ENCODE measurements at regions not wholly inside any gene's neighbourhood (a gene's known extent, or its start where the extent isn't known, plus 50 kb on each side); places are given as distances from the start of the nearest gene placed in this dataset.

DNA sequence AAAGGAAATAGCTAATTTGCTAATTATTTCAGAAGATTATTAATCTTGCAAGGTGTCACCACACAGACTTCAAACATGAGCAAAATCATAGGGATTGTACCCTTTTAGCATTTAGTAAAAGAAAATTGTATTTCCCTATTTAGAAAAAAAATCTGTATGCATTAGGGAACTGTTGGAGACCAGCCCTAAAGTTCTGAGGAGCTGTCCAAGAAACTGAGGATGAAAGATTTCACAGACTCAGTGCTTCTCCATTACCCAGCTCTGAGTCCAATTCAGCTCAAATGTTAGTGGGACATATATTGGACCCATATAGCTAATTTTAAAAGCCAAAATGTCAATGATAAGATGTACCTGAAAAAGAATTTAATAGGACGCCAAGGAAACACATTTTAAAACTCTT lies 271.7 kb downstream of the SNX10 start:
- Histone ChIP-seq H3K27me3 (no peaks in the 10 kb centered on the region), H3K9me3 (no peaks in the 10 kb centered on the region), H3K4me1 (no peaks in the 10 kb centered on the region), H3K36me3 (no peaks in the 10 kb centered on the region), H3K4me3 (no peak overlapping the region), H3K27ac (no peak overlapping the region)
- TF ChIP-seq EP300 (IDR thresholded peaks at IDR 0.05) (no peak), POLR2A (IDR thresholded peaks at IDR 0.05) (no peak)
- TF ChIP-seq, protein P1, sequence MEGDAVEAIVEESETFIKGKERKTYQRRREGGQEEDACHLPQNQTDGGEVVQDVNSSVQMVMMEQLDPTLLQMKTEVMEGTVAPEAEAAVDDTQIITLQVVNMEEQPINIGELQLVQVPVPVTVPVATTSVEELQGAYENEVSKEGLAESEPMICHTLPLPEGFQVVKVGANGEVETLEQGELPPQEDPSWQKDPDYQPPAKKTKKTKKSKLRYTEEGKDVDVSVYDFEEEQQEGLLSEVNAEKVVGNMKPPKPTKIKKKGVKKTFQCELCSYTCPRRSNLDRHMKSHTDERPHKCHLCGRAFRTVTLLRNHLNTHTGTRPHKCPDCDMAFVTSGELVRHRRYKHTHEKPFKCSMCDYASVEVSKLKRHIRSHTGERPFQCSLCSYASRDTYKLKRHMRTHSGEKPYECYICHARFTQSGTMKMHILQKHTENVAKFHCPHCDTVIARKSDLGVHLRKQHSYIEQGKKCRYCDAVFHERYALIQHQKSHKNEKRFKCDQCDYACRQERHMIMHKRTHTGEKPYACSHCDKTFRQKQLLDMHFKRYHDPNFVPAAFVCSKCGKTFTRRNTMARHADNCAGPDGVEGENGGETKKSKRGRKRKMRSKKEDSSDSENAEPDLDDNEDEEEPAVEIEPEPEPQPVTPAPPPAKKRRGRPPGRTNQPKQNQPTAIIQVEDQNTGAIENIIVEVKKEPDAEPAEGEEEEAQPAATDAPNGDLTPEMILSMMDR (IDR thresholded peaks at IDR 0.05), result no peak
- no peak for DNase-seq (ENCODE audit: low spot score in 2 of 2)
- WGBS, 2 donors, result 96 to 97% methylated on average over 1 of the region's 1 CpG

DNA sequence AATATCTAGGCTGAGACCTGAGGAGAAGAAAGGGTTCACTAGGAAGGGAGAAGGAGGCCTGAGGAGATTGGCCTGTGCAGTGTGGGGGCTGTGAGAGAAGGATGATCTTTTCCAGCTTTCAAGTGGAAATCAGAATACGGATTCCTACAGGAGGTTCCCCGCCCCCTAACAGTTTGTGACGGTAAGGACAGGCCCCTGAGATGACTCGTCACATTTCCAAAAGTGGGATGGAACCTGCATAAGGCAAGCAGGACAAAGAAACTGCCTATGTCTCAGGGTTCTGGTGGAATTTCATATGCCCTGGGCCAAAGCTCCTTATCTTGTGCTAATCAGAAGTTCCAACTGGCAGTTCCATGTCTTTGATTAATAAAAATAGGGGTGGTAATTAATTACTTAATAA lies 275.6 kb downstream of the SNX10 start:
- Histone ChIP-seq H3K4me1 (no peaks in the 10 kb centered on the region), H3K9me3 (no peaks in the 10 kb centered on the region), H3K27ac (no peak overlapping the region), H3K4me3 (no peak overlapping the region), H3K27me3 (no peaks in the 10 kb centered on the region), H3K36me3 (no peaks in the 10 kb centered on the region)
- no peak for DNase-seq (ENCODE audit: low spot score in 2 of 2)
- 58 to 61% methylated on average over 4 of the region's 4 CpGs for WGBS, 2 donors
- TF ChIP-seq EP300 (IDR thresholded peaks at IDR 0.05) (no peak), POLR2A (IDR thresholded peaks at IDR 0.05) (no peak)
- TF ChIP-seq, protein P1 (IDR thresholded peaks at IDR 0.05), result no peak

DNA sequence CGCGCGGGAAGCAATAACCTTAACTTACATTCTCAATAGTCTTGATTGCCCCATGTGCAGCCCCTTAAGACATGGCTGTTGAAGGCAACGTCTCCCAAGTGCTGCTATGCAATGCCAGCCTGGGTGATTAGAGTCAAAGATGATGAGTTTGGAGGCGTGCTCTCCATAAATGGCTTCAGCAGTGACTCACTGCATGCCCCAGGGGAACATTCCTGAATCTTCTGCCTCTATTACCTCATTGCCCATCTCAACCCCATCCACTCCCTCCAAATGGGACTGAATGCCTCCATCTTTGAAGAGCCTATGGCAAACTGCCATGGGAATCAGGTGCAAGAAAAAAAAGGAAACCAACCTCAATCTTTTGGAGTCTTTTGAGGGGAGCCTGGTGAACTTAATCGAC lies 282.8 kb downstream of the SNX10 start:
- TF ChIP-seq, protein P1 (IDR thresholded peaks at IDR 0.05), result no peak
- TF ChIP-seq EP300 (IDR thresholded peaks at IDR 0.05), result no peak
- no peak for TF ChIP-seq POLR2A (IDR thresholded peaks at IDR 0.05)
- H3K27me3 ChIP-seq, result no peaks in the 10 kb centered on the region
- H3K9me3 ChIP-seq, result no peaks in the 10 kb centered on the region
- no peak overlapping the region for H3K27ac ChIP-seq
- H3K4me1 ChIP-seq, result no peaks in the 10 kb centered on the region
- H3K4me3 ChIP-seq, result no peak overlapping the region
- no peak for DNase-seq (ENCODE audit: low spot score in 2 of 2)
- WGBS, 2 donors, result 80 to 90% methylated on average over 6 of the region's 6 CpGs
- H3K36me3 ChIP-seq, result no peaks in the 10 kb centered on the region

DNA sequence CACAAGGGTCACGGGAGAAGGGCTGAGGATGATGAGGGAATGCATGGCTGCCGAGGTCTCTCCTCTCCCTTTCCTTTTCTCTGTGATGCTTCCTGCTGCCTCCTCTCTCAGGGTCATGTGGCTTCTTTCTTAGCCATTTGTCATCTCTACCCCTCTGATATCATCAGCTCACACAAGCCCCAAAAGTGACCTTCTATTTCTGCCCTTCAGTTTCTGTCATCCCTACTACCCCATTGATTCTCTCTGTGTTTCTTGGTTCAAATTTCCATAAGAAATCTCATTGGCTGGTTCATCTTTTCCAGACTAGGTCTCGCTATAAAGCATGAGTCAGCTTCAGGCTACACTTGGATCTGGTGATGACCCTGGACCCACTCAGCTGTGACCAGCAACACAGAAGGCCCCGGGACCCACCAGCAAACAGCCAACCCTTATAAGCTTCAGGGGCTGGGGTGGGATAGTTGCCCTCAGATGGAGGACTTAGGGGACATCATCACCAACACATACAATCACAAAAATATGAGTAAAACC lies 284.3 kb downstream of the SKAP2 start:
- TF ChIP-seq, protein P1 (IDR thresholded peaks at IDR 0.05), result no peak
- TF ChIP-seq POLR2A (IDR thresholded peaks at IDR 0.05) (no peak), EP300 (IDR thresholded peaks at IDR 0.05) (no peak)
- Histone ChIP-seq H3K4me3 (no peak overlapping the region), H3K9me3 (no peaks in the 10 kb centered on the region), H3K4me1 (no peaks in the 10 kb centered on the region), H3K27me3 (no peaks in the 10 kb centered on the region), H3K36me3 (no peaks in the 10 kb centered on the region), H3K27ac (no peak overlapping the region)
- WGBS, 2 donors, result 87 to 90% methylated on average over 4 of the region's 4 CpGs
- DNase-seq (ENCODE audit: low spot score in 2 of 2), result no peak

DNA sequence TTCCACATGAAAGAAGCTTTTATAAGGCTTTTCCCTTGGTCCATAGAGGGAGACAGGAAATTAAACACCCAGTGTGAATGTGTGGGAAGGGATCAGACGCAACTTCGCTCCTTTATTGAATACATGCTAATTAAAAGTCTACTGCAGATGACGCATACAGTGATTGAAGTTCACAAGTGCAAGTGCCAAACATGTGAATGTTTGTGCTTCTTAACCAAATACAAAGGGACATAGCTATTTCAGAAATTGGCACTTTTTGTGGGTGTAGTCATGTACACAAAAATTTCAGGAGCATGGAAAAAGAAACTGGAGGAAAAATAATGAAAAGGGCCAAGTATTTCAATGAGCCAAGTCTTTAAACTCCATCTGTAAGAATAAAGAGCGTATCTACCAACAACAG lies 283.7 kb downstream of the SKAP2 start:
- Histone ChIP-seq H3K27me3 (no peaks in the 10 kb centered on the region), H3K9me3 (no peaks in the 10 kb centered on the region), H3K36me3 (no peaks in the 10 kb centered on the region), H3K4me3 (no peak overlapping the region), H3K4me1 (no peaks in the 10 kb centered on the region), H3K27ac (no peak overlapping the region)
- TF ChIP-seq, protein P1 (IDR thresholded peaks at IDR 0.05), result no peak
- TF ChIP-seq EP300 (IDR thresholded peaks at IDR 0.05) (no peak), POLR2A (IDR thresholded peaks at IDR 0.05) (no peak)
- no peak for DNase-seq (ENCODE audit: low spot score in 2 of 2)
- WGBS, 2 donors, result 54 to 66% methylated on average over 4 of the region's 4 CpGs

Measured in tibial nerve (tissue), 4 donors.